ENCODE measurements at regions not wholly inside any gene's neighbourhood (a gene's known extent, or its start where the extent isn't known, plus 50 kb on each side); places are given as distances from the start of the nearest gene placed in this dataset.

DNA sequence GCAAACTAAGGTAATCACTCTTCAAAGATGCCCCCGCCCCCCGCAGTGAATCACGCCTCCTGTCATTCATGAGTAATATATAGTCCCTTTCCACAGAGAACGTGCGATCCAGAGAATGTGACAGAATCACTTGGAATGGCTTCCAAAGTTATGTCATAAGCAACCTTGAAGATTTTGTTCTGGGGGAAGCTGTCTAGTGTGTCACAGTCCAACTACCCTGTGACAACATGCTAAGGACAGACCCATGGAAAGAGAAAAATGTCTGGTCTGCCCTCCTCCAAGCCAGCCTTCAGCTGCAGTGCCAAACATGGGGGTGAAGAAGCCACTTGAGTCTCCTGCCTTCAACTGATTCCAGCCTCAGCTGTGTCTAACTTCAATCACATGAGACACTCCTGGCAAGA lies 259.1 kb downstream of the SS18 start:
- CTCF ChIA-PET: interaction anchor here (1.3 to 1.9 kb wide), 4 partner anchors 12 to 524 kb away, joined by 3 to 8 read pairs (median 3); no protein-coding TSS in a partner anchor

DNA sequence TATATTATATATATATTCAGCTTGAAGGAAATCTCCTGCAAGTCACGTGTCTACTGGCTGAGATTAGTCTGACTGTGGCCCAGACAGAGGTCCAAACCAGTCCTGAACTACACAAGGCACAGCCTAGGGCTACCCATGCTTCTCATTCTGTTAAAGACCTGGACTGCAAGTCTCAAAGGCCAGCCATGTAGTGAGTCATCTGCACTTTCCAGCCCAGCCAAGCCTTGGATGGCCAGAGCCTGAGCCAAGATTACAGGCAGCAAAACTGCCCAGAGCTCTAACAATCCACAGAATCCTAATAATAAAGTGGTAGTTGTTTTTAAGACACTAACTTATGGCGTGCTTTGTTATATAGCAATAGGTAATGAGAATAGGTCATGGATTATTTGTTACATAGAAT lies 259.6 kb downstream of the SS18 start:
- DNase-seq (ENCODE audit: extremely low spot score): no peak
- CTCF ChIA-PET: interaction anchor here (0.9 to 1.8 kb wide), 3 partner anchors 8 to 524 kb away, joined by 3 read pairs; no protein-coding TSS in a partner anchor
- TF ChIP-seq, protein P1, sequence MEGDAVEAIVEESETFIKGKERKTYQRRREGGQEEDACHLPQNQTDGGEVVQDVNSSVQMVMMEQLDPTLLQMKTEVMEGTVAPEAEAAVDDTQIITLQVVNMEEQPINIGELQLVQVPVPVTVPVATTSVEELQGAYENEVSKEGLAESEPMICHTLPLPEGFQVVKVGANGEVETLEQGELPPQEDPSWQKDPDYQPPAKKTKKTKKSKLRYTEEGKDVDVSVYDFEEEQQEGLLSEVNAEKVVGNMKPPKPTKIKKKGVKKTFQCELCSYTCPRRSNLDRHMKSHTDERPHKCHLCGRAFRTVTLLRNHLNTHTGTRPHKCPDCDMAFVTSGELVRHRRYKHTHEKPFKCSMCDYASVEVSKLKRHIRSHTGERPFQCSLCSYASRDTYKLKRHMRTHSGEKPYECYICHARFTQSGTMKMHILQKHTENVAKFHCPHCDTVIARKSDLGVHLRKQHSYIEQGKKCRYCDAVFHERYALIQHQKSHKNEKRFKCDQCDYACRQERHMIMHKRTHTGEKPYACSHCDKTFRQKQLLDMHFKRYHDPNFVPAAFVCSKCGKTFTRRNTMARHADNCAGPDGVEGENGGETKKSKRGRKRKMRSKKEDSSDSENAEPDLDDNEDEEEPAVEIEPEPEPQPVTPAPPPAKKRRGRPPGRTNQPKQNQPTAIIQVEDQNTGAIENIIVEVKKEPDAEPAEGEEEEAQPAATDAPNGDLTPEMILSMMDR (IDR thresholded peaks at IDR 0.05; ENCODE audit: control extremely low read depth, extremely low read depth, low read depth, missing control alignments): no peak
- POLR2A ChIA-PET: no interaction called here

More for the DNA sequence above, 259.1 kb downstream of the SS18 start:
- POLR2A ChIA-PET: no interaction called here
- DNase-seq (ENCODE audit: extremely low spot score): no peak
- TF ChIP-seq, protein P1 (IDR thresholded peaks at IDR 0.05; ENCODE audit: control extremely low read depth, extremely low read depth, low read depth, missing control alignments): no peak

DNA sequence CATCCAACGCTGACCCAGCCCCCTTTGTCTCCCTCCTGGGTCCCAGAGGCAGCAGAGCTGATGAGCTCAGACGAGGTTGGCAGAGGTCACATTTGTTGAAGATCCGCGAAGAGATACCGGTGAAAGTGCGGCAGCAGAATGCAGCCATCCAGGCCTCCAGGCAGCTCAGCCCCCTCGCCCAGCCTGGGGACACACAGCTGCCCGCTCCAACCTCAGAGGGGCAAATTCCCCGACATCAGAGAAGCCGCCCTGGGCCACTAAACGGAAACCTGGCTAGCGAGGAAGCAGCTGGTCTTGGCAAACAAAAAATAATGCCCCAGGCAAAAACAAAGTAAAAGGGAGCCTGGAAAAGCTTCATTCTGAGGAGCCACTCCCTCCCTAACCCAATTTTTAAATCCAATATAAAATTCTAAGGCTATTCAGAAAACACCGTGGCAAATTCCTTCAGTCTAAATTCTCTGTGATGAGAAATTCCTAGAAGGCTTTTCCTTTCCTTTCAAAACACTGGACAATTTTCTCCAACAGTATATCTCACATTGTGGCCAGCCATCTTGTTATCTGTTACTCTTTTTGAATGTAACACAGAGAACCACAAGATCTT lies 262.4 kb downstream of the SS18 start:
- CTCF ChIA-PET: interaction anchor here (1.1 to 1.8 kb wide), 3 partner anchors 10 to 949 kb away, joined by 3 to 4 read pairs (median 3); no protein-coding TSS in a partner anchor
- TF ChIP-seq, protein P1 (IDR thresholded peaks at IDR 0.05; ENCODE audit: control extremely low read depth, extremely low read depth, low read depth, missing control alignments): no peak
- POLR2A ChIA-PET: no interaction called here
- DNase-seq (ENCODE audit: extremely low spot score): no peak

DNA sequence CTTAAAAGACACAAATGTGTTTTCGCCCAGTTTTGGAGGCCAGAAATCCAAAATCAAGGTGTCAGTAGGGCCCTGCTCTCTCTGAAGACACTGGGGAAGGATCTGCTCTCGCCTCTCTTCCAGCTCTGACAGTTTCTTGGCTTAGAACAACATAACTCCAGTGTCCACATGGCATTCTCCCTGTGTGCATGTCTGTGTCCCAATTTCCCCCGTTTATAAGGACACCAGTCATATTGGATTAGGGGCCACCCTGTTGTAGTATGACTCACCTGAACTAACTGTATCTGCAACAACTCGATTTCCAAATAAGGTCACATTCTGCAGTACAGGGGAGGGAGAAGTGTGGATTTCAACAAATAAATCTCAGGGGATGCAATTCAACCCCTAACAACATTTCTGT lies 263.2 kb downstream of the SS18 start:
- POLR2A ChIA-PET: no interaction called here
- DNase-seq (ENCODE audit: extremely low spot score): no peak
- CTCF ChIA-PET: interaction anchor here (1.1 to 1.8 kb wide), 3 partner anchors 9 to 948 kb away, joined by 3 to 4 read pairs (median 3); no protein-coding TSS in a partner anchor
- TF ChIP-seq, protein P1 (IDR thresholded peaks at IDR 0.05; ENCODE audit: control extremely low read depth, extremely low read depth, low read depth, missing control alignments): no peak

DNA sequence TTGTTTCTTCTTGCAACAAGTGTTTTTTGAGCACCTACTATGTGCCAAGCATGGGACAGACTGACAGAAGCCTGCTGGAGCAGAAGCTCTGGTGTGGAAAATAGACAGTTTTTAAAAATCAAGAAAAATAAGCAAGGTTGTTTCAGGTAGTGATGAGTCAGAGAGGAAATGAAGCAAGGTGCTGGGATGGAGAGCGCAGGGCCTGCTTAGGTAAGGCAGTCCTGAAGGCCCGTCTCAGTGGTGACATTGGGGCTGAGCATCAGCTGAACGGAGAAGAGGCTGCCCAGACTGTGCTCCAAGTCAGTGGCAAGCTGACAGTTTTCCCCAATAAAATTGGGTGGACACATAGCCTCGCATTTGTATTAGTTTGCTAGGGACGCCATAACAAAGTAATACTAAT lies 263.6 kb downstream of the SS18 start:
- TF ChIP-seq, protein P1 (IDR thresholded peaks at IDR 0.05; ENCODE audit: control extremely low read depth, extremely low read depth, low read depth, missing control alignments): no peak
- POLR2A ChIA-PET: no interaction called here
- no peak for DNase-seq (ENCODE audit: extremely low spot score)
- CTCF ChIA-PET: no interaction called here

DNA sequence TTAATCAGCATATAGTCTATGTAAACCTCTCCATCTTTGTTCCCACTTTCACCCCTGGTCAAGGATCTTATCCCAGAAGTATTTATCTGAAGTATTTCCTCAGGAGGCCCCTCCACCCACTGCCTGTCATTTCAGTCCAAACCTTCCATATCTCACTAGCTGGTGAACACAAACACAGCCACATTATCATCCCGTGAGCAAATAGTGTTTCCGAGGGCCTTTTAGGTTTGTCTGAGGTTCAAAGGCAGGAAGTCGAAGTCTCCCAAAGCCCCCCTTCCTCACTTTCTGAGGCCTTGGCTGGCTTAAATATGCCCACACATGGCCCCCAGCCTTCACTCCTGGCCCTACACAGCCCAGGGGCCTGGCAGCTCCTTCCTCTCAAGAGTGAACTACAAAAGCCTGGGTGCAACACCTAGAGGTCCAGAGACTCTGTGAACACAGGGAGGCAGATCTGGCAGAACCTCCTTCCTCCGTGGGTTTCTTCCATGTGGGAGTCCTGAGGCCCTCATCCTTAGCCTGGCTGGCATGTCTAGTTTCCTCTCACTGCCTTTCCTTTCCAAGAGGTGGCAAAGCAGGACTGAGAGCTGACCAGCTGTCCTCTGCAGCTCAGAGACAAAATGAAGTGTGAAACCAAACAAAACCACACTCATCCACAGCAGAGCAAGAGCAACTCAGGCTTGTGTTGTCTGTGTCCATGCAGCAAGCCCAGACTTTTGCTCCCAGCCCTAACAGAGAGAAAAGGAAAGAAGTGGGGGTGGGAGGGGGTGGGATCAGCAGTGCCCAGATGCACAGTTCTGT lies 264.2 kb downstream of the SS18 start:
- TF ChIP-seq, protein P1 (IDR thresholded peaks at IDR 0.05; ENCODE audit: control extremely low read depth, extremely low read depth, low read depth, missing control alignments): no peak
- POLR2A ChIA-PET: no interaction called here
- CTCF ChIA-PET: interaction anchor here (1.2 to 1.4 kb wide), 2 partner anchors 12 to 18 kb away, joined by 3 read pairs; no protein-coding TSS in a partner anchor
- DNase-seq (ENCODE audit: extremely low spot score): no peak

Data from GM10248 (cell line).